ENCODE measurements at regions not wholly inside any gene's neighbourhood (a gene's known extent, or its start where the extent isn't known, plus 50 kb on each side); places are given as distances from the start of the nearest gene placed in this dataset.

- Histone ChIP-seq H3K79me2 (ENCODE audit: control insufficient read depth, insufficient read depth, low read length, poor library complexity) (no peaks in the 10 kb centered on the region), H2BK120ac (ENCODE audit: insufficient read depth, low read length, poor library complexity) (no peak overlapping the region), H3K9me3 (ENCODE audit: insufficient read depth, low read depth, low read length) (peaks cover 7% of the 10 kb centered on the region), H3K4ac (ENCODE audit: low read depth, low read length) (no peak overlapping the region), H3K4me2 (ENCODE audit: low read length) (no peak overlapping the region), H3K9ac (ENCODE audit: low read length) (no peak overlapping the region), H2BK12ac (ENCODE audit: low read length) (no peak overlapping the region), H3K27me3 (ENCODE audit: insufficient read depth, low read length) (no peaks in the 10 kb centered on the region), H2BK5ac (ENCODE audit: low read depth, low read length, poor library complexity) (no peak overlapping the region), H2AFZ (ENCODE audit: insufficient read depth, low read length, poor library complexity) (no peak overlapping the region), H3K27ac (ENCODE audit: low read depth, low read length) (no peak overlapping the region), H4K91ac (ENCODE audit: low read depth, low read length) (no peak overlapping the region), H4K8ac (ENCODE audit: low read depth, low read length) (no peak overlapping the region), H3K23ac (ENCODE audit: low read length) (no peak overlapping the region), H3K18ac (ENCODE audit: low read length) (no peak overlapping the region), H4K12ac (ENCODE audit: low read depth, low read length) (no peak overlapping the region), H3K14ac (ENCODE audit: low read length) (no peak overlapping the region), H3K4me1 (ENCODE audit: control insufficient read depth in 1 of 2, insufficient read depth in 2 of 2, low read length in 2 of 2) (no peaks in the 10 kb centered on the region), H3K4me3 (ENCODE audit: low read depth, low read length) (no peak overlapping the region), H2AK5ac (ENCODE audit: low read length) (no peak overlapping the region), H3K36me3 (ENCODE audit: control insufficient read depth in 1 of 2, insufficient read depth in 2 of 2, low read length in 2 of 2) (no peaks in the 10 kb centered on the region), H3K79me1 (ENCODE audit: low read length) (no peaks in the 10 kb centered on the region)
- no CpG with 5 or more reads among the region's 4 CpGs for WGBS (ENCODE audit: extremely low coverage, insufficient coverage, insufficient read length)
- DNase-seq, result no peak
Measured at GRCh38 chr13:21813110-21813509, 142.2 kb downstream of the FGF9 start.

- Histone ChIP-seq H2BK12ac (ENCODE audit: low read length) (no peak overlapping the region), H4K91ac (ENCODE audit: low read depth, low read length) (no peak overlapping the region), H3K27me3 (ENCODE audit: insufficient read depth, low read length) (no peaks in the 10 kb centered on the region), H2BK120ac (ENCODE audit: insufficient read depth, low read length, poor library complexity) (no peak overlapping the region), H3K4me3 (ENCODE audit: low read depth, low read length) (no peak overlapping the region), H3K23ac (ENCODE audit: low read length) (no peak overlapping the region), H3K18ac (ENCODE audit: low read length) (no peak overlapping the region), H2AFZ (ENCODE audit: insufficient read depth, low read length, poor library complexity) (no peak overlapping the region), H3K4ac (ENCODE audit: low read depth, low read length) (no peak overlapping the region), H3K14ac (ENCODE audit: low read length) (no peak overlapping the region), H3K27ac (ENCODE audit: low read depth, low read length) (no peak overlapping the region), H3K79me2 (ENCODE audit: control insufficient read depth, insufficient read depth, low read length, poor library complexity) (no peaks in the 10 kb centered on the region), H2AK5ac (ENCODE audit: low read length) (no peak overlapping the region), H3K4me1 (ENCODE audit: control insufficient read depth in 1 of 2, insufficient read depth in 2 of 2, low read length in 2 of 2) (no peaks in the 10 kb centered on the region), H3K9me3 (ENCODE audit: insufficient read depth, low read depth, low read length) (peaks cover 8% of the 10 kb centered on the region), H3K9ac (ENCODE audit: low read length) (no peak overlapping the region), H4K8ac (ENCODE audit: low read depth, low read length) (no peak overlapping the region), H3K79me1 (ENCODE audit: low read length) (no peaks in the 10 kb centered on the region), H3K4me2 (ENCODE audit: low read length) (no peak overlapping the region), H2BK5ac (ENCODE audit: low read depth, low read length, poor library complexity) (no peak overlapping the region), H4K12ac (ENCODE audit: low read depth, low read length) (no peak overlapping the region), H3K36me3 (ENCODE audit: control insufficient read depth in 1 of 2, insufficient read depth in 2 of 2, low read length in 2 of 2) (no peaks in the 10 kb centered on the region)
- DNase-seq, result no peak
- WGBS (ENCODE audit: extremely low coverage, insufficient coverage, insufficient read length), result no CpG with 5 or more reads among the region's 4 CpGs
Measured at GRCh38 chr13:21813844-21814243, 143.0 kb downstream of the FGF9 start.

- H3K9me3 ChIP-seq (ENCODE audit: insufficient read depth, low read depth, low read length), result peaks cover 8% of the 10 kb centered on the region
- H3K23ac ChIP-seq (ENCODE audit: low read length), result no peak overlapping the region
- H3K27me3 ChIP-seq (ENCODE audit: insufficient read depth, low read length), result no peaks in the 10 kb centered on the region
- no peak overlapping the region for H2AK5ac ChIP-seq (ENCODE audit: low read length)
- H2BK12ac ChIP-seq (ENCODE audit: low read length), result no peak overlapping the region
- no peak overlapping the region for H3K4me2 ChIP-seq (ENCODE audit: low read length)
- H2BK120ac ChIP-seq (ENCODE audit: insufficient read depth, low read length, poor library complexity), result no peak overlapping the region
- H3K9ac ChIP-seq (ENCODE audit: low read length), result no peak overlapping the region
- H4K8ac ChIP-seq (ENCODE audit: low read depth, low read length), result no peak overlapping the region
- no peak overlapping the region for H2AFZ ChIP-seq (ENCODE audit: insufficient read depth, low read length, poor library complexity)
- no CpG with 5 or more reads among the region's 7 CpGs for whole genome bisulfite sequencing (ENCODE audit: extremely low coverage, insufficient coverage, insufficient read length)
- no peak overlapping the region for H3K18ac ChIP-seq (ENCODE audit: low read length)
- H3K4me1 ChIP-seq (ENCODE audit: control insufficient read depth in 1 of 2, insufficient read depth in 2 of 2, low read length in 2 of 2), result no peaks in the 10 kb centered on the region
- no peak overlapping the region for H4K91ac ChIP-seq (ENCODE audit: low read depth, low read length)
- H4K12ac ChIP-seq (ENCODE audit: low read depth, low read length), result no peak overlapping the region
- H3K4ac ChIP-seq (ENCODE audit: low read depth, low read length), result no peak overlapping the region
- H3K14ac ChIP-seq (ENCODE audit: low read length), result no peak overlapping the region
- H3K79me1 ChIP-seq (ENCODE audit: low read length), result no peaks in the 10 kb centered on the region
- H2BK5ac ChIP-seq (ENCODE audit: low read depth, low read length, poor library complexity), result no peak overlapping the region
- H3K79me2 ChIP-seq (ENCODE audit: control insufficient read depth, insufficient read depth, low read length, poor library complexity), result no peaks in the 10 kb centered on the region
- no peak overlapping the region for H3K27ac ChIP-seq (ENCODE audit: low read depth, low read length)
- H3K36me3 ChIP-seq (ENCODE audit: control insufficient read depth in 1 of 2, insufficient read depth in 2 of 2, low read length in 2 of 2), result no peaks in the 10 kb centered on the region
- DNase-seq, result no peak
- H3K4me3 ChIP-seq (ENCODE audit: low read depth, low read length), result no peak overlapping the region
Measured at GRCh38 chr13:21814604-21815003, 143.7 kb downstream of the FGF9 start.

- H3K79me2 ChIP-seq (ENCODE audit: control insufficient read depth, insufficient read depth, low read length, poor library complexity), result no peaks in the 10 kb centered on the region
- H3K9me3 ChIP-seq (ENCODE audit: insufficient read depth, low read depth, low read length), result peaks cover 8% of the 10 kb centered on the region
- H3K14ac ChIP-seq (ENCODE audit: low read length), result no peak overlapping the region
- H3K27me3 ChIP-seq (ENCODE audit: insufficient read depth, low read length), result no peaks in the 10 kb centered on the region
- no peak overlapping the region for H2AFZ ChIP-seq (ENCODE audit: insufficient read depth, low read length, poor library complexity)
- H4K91ac ChIP-seq (ENCODE audit: low read depth, low read length), result no peak overlapping the region
- no peak overlapping the region for H3K4ac ChIP-seq (ENCODE audit: low read depth, low read length)
- no CpG with 5 or more reads among the region's 25 CpGs for WGBS (ENCODE audit: extremely low coverage, insufficient coverage, insufficient read length)
- H3K27ac ChIP-seq (ENCODE audit: low read depth, low read length), result no peak overlapping the region
- no peak overlapping the region for H2AK5ac ChIP-seq (ENCODE audit: low read length)
- H3K4me3 ChIP-seq (ENCODE audit: low read depth, low read length), result no peak overlapping the region
- H3K23ac ChIP-seq (ENCODE audit: low read length), result no peak overlapping the region
- H3K18ac ChIP-seq (ENCODE audit: low read length), result no peak overlapping the region
- no peak overlapping the region for H3K4me2 ChIP-seq (ENCODE audit: low read length)
- H2BK5ac ChIP-seq (ENCODE audit: low read depth, low read length, poor library complexity), result no peak overlapping the region
- no peak overlapping the region for H2BK12ac ChIP-seq (ENCODE audit: low read length)
- H4K12ac ChIP-seq (ENCODE audit: low read depth, low read length), result no peak overlapping the region
- H4K8ac ChIP-seq (ENCODE audit: low read depth, low read length), result no peak overlapping the region
- H3K36me3 ChIP-seq (ENCODE audit: control insufficient read depth in 1 of 2, insufficient read depth in 2 of 2, low read length in 2 of 2), result no peaks in the 10 kb centered on the region
- no peak for DNase-seq
- H3K79me1 ChIP-seq (ENCODE audit: low read length), result no peaks in the 10 kb centered on the region
- H2BK120ac ChIP-seq (ENCODE audit: insufficient read depth, low read length, poor library complexity), result no peak overlapping the region
- H3K4me1 ChIP-seq (ENCODE audit: control insufficient read depth in 1 of 2, insufficient read depth in 2 of 2, low read length in 2 of 2), result no peaks in the 10 kb centered on the region
- H3K9ac ChIP-seq (ENCODE audit: low read length), result no peak overlapping the region
Measured at GRCh38 chr13:21817878-21818277, 147.0 kb downstream of the FGF9 start.
